ENCODE measurements at regions not wholly inside any gene's neighbourhood (a gene's known extent, or its start where the extent isn't known, plus 50 kb on each side); places are given as distances from the start of the nearest gene placed in this dataset.
A peak's percentile ranks its signal among the peaks of the same experiment; 100 is the strongest.

DNA sequence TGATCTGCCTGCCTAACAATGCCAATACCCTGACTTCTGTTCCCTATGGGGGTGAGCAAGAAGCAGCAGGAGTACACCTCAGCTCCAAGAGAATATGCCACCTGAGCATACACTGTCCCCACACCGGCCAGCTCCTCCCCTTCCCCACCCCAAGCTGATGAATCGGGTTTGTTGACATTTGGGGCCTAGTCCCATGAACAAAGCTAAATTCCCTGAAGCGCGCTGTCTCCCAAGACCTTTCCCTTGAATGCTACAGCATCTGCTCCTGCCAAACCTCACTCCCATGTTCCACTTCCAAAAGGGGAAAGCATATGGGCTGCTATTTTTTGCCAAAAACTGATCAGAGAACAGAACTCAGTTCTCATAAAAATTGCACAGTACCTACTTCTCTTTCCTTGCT is 220.4 kb upstream of the CAMK1G start:
- peak; percentile 93 for DNase-seq

DNA sequence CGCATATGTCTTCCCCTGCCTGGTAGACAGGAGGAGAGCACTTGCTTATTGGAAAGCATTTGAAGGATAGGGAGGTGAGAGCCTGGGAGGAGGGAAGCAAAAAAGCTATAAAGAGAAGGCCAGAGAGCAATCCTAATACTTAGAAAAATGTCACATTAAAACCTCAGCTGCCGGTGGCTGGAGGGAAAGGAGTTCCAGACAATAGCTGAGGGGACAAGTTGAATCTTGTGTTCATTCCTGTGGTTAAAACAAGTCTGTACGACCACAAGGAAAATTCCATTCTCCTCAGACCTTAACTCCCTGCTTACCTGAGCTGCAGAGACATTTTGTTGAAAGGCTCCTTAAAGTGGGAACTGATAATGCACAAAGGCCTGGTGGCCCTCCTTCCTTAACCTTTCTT is 218.8 kb upstream of the CAMK1G start:
- no peak for DNase-seq

DNA sequence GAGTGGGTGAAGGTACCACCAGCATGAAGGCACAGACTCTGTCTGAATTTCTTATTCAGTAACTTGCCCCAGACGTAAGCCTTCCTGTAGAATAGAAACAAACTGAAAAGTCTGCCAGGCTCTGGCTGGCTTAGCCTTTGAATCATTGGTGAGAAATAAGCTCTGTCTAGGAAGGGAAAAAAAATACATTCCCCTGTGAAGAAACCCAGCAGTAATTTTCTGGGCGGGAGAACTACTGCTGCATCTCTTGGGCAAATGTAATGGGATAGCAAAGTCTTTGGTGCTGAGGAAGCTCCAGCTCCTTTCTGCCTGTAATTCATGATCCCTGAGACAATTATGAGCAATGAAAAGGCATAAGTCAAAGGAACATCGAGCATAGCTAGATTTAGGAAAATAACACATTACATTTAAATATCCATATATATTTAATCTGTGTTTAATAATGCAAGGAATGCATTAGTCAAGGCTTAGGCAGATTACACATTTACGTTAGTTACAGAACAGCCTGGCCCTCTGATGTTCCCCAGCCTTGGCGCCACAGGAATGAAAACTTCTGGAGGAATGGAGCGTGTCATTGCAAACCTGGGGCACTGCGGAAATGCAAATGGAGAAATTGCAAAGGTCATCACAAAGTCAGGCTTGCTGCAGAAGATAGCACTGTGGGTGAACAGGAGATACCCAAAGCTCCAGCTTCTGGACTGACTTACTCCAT is 216.3 kb upstream of the CAMK1G start:
- DNase-seq, result no peak

DNA sequence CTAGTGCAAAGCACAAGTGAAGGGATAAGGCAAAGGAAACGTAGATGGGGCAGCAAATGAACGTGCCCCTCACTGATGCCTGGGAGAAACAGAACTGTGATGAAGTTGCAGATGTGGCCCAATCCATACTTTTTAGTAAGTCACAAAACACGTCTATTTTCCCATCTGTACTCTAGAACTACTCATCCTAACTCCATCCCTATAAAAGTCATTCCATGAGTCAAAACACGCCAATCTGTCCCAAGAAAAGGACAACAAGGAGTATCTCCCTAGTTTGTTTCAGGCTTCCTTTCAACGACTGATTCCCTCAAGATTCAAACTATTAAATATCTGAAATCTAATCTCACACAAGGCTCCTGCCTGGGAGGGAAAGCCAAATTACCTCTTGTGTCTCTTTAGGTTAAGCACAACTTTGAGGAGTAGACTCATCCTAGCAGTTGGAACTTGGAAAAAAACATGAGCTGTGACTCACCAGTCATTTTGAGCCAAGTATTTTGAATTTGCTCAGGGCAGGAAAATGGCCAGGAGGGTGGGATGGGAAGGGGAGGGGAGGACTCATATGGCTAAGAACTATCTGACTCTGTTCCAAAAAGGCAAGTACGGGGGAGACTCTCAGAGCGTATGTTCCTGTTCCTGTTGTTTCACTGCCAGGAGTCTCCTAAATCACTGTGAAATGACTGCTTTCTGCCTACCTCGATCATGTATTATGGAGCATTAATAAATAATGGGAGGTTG is 214.5 kb upstream of the CAMK1G start:
- no peak for DNase-seq

DNA sequence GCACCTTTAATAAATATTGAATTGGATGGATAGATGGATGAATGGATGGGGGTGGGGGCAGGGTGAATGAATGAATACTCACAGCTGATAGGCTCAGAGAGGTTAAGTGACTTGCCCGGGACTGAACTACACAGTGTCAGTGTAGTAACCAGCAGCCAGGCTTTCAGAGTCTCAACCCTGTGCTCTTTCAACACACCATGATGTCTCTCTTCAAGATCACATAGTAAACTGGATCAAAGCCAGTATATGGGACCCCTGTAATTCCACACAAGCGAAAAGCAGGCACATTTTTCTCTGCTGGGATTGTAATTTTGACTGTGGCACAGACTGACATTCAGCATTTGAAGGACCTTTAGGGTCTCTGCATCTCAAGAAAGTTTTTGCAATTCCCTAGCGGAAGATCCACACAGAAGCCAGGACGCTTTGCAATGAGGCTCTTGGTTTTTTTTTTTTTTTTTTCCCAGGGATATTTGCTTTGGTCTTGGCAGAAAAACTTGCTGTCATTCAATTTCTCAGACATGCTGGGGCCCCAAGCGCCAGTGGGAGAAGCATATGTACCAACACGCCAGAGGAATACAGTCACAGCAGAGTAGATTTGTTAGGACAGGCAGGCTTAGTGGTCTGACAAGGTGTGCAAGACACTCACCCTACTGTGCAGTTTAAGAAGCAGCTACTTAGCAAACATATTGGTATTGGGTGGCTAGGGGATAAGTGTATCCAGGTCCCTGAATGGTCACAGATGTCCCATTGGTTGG is 213.1 kb upstream of the CAMK1G start:
- DNase-seq, result no peak

DNA sequence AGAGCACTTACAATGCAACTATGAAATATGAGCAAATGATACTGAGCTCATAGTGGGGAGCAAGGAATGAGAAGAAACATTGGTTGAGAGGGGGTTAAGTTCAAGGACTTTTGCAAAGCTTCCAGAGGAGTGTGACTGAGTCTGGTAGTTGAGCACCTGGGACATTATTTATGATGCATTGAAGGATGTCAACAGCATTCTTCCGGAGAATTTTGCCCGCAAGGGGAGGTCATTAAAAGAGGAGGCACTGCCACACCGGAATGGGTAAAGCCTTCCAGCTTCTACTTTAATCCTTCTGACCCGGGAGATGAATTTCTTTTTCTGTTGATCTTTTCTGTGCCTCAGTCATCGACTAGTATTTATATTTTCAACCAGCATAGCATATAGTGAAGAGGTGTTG is 208.4 kb upstream of the CAMK1G start:
- DNase-seq, result no peak

DNA sequence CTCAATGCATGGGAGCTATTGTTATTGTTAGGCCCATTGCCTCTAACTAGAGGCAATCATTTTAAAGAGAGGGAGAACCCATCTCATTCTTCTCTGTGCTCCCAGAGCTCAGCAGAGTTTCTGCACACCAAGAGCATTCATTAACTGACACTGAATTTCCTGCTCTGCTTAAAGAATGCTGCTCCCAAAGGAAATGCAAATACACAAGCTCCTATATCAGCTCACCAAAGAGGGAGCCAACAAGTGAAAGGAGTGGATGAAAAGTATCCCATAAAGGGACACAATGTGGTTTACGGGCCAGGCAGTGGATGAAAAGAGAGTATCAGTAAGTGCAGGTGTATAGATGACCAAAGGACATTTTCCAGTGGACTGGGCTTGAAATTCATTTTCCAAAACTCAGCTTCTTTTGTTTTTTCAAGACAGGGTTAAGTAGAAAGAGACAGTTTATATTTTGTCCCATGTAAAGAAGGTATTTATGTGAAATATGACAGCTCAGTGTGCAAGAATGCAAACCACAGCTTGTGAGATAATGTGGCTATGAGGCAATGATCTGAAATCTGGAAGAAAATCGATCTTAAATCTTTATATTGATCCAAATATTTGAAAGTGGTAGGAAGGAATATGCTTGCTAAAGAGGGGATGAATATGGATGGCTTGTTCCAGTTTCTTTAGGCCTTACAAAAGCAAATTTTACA is 207.7 kb upstream of the CAMK1G start:
- no peak for DNase-seq

DNA sequence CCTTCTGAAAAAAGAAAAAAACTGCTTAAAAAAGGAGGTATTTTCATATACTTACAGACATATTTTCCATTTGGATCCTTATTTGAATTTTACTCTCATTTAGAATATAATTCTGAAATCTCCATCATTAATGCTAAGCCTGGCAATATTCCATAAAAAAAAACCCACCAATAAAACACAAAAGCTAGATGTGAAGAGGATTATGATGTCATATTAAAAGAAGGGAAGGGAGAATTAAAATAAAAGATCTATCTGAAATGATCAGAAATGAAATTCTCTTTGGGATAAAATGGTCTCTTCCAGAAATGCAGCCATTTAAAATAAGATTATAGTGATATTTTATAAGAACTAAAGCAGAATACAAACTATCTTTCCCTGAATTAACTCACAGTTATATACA is 206.7 kb upstream of the CAMK1G start:
- DNase-seq, result no peak

DNA sequence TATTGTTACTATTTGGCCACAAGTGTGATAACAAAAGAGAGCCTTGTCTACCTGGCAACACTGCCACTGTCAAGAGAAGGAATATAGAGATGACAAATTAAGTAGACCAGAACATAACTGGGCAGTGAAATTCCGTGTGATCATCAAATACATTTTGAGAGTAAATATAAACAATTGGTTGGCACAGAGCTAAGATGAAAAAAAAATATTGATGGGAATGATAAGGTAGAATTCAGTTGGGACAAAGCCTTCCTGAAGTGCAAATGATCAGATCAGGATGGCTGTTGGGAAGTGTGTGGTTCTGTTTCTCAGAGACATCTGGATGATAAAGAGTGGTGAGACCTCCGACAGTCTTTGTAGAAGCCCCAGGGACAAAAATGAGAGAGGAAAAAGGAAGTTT is 205.5 kb upstream of the CAMK1G start:
- DNase-seq, result no peak

DNA sequence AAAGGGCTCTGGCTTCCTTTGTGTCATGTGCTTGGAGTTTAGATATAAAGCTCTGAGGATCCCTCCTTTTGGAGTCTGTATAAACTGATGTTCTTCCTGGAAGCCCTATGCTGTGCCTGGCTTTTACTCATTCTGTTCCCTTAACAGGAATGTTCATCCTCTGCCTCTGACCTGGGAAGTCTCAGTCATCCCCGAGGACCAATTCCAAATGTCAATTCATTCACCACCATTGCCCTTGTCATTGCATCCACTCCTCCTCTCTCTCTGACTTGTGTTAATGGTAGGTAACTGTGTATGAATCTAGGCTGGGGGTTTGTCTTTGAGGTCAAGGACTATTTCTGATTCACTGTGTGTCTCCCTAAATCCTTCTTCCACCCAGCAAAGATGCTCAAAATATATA is 204.2 kb upstream of the CAMK1G start:
- DNase-seq, result no peak

DNA sequence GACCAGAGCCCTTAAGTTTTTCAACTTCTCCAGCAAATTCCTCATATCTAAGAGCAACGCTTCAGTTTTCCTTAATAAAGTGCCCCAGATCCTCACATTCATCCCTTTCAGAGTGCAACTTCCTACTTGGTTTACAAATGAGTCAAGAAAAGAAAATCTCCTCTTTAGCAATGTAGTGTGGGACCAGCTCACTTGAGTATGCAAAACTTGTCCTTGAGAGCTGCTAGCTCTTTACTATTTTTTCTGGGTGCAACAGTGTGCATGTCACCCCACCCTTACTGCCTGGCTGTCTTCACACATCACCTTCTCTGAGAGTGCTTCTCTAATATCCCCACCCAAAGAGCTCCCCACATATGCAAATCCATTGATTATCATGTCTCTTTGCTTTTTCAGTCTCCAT is 203.1 kb upstream of the CAMK1G start:
- no peak for DNase-seq

DNA sequence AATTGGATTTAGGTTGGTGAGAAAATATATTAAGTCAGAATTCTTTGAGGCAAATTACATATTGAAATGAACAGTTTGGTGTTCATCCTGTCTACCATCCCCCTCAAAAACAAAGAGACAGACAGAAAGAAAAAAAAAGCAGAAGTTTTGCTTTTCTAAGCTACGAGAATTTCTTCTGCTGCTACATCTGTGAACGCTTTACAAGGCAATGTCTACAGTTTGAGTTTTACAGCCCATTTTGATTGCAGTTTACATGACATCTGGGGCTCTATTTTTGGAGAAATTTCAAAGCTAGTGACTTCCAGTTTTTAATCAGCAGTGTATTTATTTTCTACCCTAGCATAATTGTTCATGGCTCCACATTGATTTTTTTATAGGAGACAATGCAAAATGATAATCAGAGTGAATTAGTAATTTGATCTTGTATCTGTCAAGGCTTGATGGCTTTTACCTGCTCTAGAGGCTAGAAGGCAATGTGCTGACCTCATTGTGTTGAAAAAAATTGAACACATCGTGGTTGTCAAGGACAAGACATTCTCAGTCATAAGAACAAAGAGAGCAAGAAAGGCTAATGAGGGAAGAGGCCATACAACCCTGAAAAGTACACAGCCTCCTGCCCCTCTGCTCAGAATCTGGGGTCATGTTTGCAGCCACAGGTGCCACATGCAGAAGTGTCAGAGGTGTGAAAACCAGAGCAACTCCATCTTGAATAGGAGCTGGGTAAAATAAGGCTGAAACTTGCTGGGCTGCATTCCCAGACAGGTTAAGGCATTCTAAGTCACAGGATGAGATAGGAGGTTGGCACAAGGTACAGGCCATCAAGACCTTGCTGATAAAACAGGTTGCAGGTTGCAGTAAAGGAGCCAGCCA is 201.0 kb upstream of the CAMK1G start:
- DNase-seq, result peak; percentile 88

DNA sequence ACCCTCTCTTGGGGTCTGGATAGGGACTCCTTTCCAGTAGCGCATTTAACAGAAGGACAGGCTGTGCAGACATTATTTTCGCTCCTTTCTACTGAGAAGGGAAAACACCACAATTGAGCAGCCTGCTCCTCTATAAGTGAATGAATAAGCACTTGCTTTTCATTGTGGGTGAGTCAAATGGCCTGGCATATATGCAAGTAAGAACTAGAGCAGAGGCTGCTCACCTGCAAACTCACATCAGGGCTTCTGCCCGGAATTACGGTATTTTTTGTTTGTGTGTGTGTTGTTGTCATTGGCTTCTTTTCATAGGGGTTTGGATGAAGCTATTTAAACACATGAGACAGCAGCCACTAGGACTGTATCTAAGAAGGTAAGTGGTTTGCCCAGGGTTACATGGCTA is 200.1 kb upstream of the CAMK1G start:
- DNase-seq, result peak; percentile 28

DNA sequence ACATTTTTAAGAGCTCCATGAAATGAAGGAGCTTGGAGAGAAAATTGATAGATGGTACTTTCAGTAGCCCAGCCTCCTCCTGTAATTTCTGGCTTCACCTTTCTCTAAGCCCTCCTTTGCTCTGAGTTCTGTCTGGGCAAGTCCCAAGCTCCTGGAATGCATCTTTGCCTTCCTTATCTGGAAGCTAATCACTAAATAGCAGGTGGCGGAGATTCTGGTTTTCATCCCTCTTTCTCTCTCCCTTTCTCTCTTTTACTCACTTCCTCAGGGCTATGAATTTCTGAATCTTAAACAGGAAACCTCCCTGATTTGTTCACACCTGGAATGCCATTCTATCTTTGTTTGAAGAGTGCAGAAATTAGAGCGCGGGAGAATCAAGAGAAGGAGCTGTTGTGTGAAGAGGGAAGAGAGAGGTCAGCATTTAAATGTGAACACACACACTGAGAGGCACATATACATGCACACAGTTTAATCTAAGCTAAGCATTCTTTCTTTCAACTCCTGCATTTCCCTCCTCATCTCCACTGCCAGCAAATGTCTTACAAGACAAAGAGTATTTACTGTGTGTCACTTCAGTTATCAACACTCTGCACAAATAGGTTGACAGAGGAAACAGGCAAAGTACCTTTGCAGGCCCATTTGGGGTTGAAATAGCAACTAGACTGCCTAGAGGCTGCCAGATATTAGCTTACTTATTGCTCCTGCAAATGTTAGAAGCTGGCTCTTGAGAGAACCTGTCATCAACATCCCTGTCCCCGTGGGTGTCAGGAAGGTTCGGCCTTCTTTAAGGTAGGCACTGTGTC is 199.4 kb upstream of the CAMK1G start:
- DNase-seq, result peak; percentile 47

DNA sequence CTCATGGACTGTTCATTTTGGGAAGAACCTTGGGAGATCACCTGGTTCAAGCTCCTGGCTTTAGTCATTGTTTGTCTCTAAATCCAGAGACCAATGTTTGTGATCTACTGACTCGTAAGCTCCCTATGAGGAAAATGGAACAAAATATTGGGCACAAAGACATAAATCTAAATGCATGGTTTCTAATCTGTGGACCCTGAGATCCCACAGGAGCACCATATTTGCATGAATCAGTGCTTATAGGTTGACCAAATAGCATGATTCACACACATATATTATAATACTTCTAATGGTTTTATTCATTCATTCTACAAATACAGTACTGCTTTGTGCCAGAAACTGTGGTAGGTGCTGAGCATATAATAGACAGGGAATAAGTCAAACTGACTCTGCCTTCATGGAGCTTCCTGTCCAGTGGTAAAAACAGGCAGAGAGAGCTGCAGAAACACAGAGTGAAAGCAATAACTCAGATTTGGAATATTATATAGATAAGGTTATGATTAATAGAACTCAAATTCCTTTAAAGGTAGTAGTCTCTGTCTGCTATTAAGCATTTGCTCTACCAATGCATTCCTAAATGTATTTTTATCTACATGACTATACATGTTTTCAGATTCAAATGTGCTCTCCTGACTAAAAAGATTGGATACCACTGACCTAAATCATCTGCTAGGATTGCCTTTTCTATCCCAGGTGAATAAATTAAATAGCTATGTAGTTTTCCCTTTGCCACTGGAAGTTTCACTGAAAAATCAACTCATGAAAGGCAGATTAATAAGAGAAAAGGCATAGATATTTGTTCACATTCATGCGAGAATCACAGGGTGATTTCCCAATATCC is 198.6 kb upstream of the CAMK1G start:
- DNase-seq, result no peak

DNA sequence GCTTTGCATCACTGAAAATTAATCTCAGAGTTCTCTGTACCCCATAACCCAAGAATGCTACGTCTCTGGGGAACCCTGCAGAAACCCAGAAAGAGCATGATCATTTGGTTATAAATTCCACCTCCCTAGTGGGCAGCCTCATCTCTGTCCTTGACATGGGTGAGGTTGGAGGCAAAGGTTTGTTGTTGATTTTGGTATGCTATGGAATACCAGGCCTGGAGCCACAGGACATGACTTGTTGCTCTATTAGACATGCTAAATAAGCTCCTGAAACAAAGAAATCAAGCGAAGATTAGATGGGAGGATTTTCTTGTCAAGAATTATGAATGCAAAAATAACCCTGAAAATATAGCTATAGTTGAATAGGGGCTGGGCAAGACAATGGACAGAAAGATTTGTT is 197.4 kb upstream of the CAMK1G start:
- DNase-seq, result no peak

DNA sequence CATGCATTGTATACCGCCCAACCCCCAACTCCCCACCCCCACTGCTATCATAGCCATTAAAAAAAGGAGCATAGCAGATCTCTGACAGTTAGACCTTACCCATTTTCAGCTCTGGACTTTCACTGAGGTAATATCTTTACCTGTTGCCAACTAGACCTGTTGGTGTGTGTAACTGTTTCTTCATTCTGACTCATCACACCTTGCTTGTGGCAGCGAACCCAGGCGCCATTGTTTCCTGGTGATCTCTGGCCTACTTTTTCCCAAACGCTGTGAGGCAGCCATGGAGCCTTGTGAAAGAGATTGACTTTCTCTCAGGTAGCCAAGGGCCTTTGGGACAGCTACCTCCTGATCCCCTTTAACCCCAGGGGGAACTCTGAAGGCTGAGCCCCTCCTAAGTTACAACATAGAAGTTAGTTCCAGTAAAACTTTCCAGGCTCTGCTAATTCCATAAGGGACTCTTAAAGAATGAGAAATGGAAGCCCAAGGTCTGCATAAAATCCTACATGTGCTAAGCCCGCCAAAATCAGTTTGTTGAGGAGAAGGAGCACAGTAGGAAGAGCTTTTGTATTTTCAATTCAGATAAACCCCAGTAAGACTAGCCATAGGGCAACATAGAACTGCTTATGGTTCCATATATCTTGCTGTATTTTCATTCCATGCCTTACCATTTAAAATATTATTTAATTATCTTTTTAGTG is 196.1 kb upstream of the CAMK1G start:
- no peak for DNase-seq

DNA sequence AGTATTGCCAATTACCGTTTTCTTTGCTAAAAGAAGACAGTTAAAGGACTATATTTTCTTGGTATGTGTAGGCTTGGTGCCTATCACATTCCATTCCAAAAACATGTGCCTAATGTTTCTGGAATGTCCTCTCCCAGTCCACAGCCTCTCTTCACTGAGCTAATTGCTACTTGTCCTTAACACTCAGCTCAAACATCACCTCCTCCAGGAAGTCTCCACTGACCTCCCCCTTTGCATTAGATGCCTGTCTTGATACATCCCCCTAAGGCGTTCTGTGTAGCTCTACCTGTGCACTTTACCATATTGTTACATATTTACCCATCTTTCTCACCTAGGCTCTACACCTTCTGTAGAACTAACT is 195.6 kb upstream of the CAMK1G start:
- DNase-seq, result no peak

DNA sequence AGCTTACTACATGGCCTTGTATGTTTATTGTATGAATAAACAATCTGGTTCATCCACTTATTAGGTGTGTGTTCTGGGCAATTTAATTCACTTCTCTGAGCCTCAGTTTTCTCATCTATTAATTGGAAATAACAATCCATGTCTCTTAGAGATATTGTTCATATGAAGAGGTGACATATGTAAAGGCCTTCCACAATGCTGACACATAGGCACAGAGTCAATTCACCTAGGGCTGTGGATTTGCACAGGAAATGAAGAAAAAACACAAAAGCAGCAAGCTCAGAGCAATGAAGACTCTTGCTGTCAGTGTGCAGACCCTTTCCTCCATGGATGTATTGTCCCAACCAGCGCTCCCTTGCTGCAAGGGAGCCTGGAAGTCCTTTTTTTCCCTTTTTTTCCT is 195.2 kb upstream of the CAMK1G start:
- DNase-seq, result no peak

DNA sequence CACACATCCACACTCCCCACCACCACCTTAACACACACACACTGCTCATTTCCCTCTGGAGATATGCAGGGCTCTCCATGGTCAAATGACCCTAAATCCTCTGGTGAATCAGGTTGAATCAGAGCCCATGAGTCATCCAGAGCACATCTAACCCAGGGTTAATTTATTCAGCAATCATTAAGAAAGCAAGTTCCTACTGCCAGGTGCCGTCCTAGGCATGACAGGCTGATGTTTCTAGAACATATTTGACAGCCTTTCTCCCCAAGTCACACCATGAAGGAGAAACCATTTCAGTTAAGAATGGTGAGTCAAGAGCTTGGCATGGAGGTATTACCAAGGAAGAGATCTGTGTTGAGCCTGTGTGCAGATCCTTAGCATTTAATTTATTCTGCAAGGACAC is 194.3 kb upstream of the CAMK1G start:
- DNase-seq, result no peak

Measured in NCI-H146 (cell line).